ENCODE measurements at regions not wholly inside any gene's neighbourhood (a gene's known extent, or its start where the extent isn't known, plus 50 kb on each side); places are given as distances from the start of the nearest gene placed in this dataset.

- no peaks in the 10 kb centered on the region for H3K27me3 ChIP-seq
- no peak overlapping the region for H3K4me2 ChIP-seq
- H3K9me3 ChIP-seq, result no peaks in the 10 kb centered on the region
Observed at GRCh38 chr13:66212511-66212910, 1017.6 kb downstream of the PCDH9 start.

GRCh38 chr13:66210677-66211076 is 1019.5 kb downstream of the PCDH9 start:
- H3K4me2 ChIP-seq, result no peak overlapping the region
- no peak overlapping the region for H3K9ac ChIP-seq
- no peak overlapping the region for H3K4me3 ChIP-seq
- H3K27me3 ChIP-seq, result no peaks in the 10 kb centered on the region
- no peaks in the 10 kb centered on the region for H3K4me1 ChIP-seq
- no peak overlapping the region for H3K27ac ChIP-seq
- TF ChIP-seq Cebpa-rat (IDR thresholded peaks at IDR 0.05), result no peak
- no peaks in the 10 kb centered on the region for H4K20me1 ChIP-seq
- no peaks in the 10 kb centered on the region for H3K9me3 ChIP-seq
- no peaks in the 10 kb centered on the region for H3K36me3 ChIP-seq

More at GRCh38 chr13:66212511-66212910, 1017.6 kb downstream of the PCDH9 start:
- Histone ChIP-seq H3K4me1 (peaks cover 9% of the 10 kb centered on the region; the same call in 1 of the 2 replicates), H4K20me1 (no peaks in the 10 kb centered on the region), H3K27ac (no peak overlapping the region), H3K36me3 (no peaks in the 10 kb centered on the region), H3K4me3 (no peak overlapping the region), H3K9ac (no peak overlapping the region)
- TF ChIP-seq Cebpa-rat (IDR thresholded peaks at IDR 0.05), result no peak

- no peak overlapping the region for H3K4me3 ChIP-seq
- no peak for TF ChIP-seq Cebpa-rat (IDR thresholded peaks at IDR 0.05)
- H3K27me3 ChIP-seq, result no peaks in the 10 kb centered on the region
- H3K4me1 ChIP-seq, result no peaks in the 10 kb centered on the region
- no peak overlapping the region for H3K9ac ChIP-seq
- H4K20me1 ChIP-seq, result no peaks in the 10 kb centered on the region
- H3K27ac ChIP-seq, result no peak overlapping the region
- H3K36me3 ChIP-seq, result no peaks in the 10 kb centered on the region
- H3K4me2 ChIP-seq, result no peak overlapping the region
- H3K9me3 ChIP-seq, result no peaks in the 10 kb centered on the region
Observed at GRCh38 chr13:66208589-66208988, 1021.5 kb downstream of the PCDH9 start.

GRCh38 chr13:66207610-66208009 is 1022.5 kb downstream of the PCDH9 start:
- no peak overlapping the region for H3K9ac ChIP-seq
- no peaks in the 10 kb centered on the region for H3K36me3 ChIP-seq
- no peak for TF ChIP-seq Cebpa-rat (IDR thresholded peaks at IDR 0.05)
- H3K27me3 ChIP-seq, result no peaks in the 10 kb centered on the region
- no peak overlapping the region for H3K4me2 ChIP-seq
- H3K27ac ChIP-seq, result no peak overlapping the region
- no peaks in the 10 kb centered on the region for H3K9me3 ChIP-seq
- H4K20me1 ChIP-seq, result no peaks in the 10 kb centered on the region
- no peak overlapping the region for H3K4me3 ChIP-seq
- no peaks in the 10 kb centered on the region for H3K4me1 ChIP-seq

- H3K27ac ChIP-seq, result no peak overlapping the region
- H3K4me2 ChIP-seq, result no peak overlapping the region
- no peak for TF ChIP-seq Cebpa-rat (IDR thresholded peaks at IDR 0.05)
- no peaks in the 10 kb centered on the region for H3K27me3 ChIP-seq
- no peaks in the 10 kb centered on the region for H3K4me1 ChIP-seq
- H3K9ac ChIP-seq, result no peak overlapping the region
- H3K4me3 ChIP-seq, result no peak overlapping the region
- no peaks in the 10 kb centered on the region for H3K36me3 ChIP-seq
- no peaks in the 10 kb centered on the region for H3K9me3 ChIP-seq
- no peaks in the 10 kb centered on the region for H4K20me1 ChIP-seq
Observed at GRCh38 chr13:66205807-66206206, 1024.3 kb downstream of the PCDH9 start.

- Histone ChIP-seq H3K27ac (no peak overlapping the region), H3K9ac (no peak overlapping the region), H3K9me3 (no peaks in the 10 kb centered on the region), H3K27me3 (no peaks in the 10 kb centered on the region), H3K4me2 (no peak overlapping the region), H3K4me1 (no peaks in the 10 kb centered on the region), H3K36me3 (no peaks in the 10 kb centered on the region), H4K20me1 (no peaks in the 10 kb centered on the region), H3K4me3 (no peak overlapping the region)
- no peak for TF ChIP-seq Cebpa-rat (IDR thresholded peaks at IDR 0.05)
Observed at GRCh38 chr13:66200555-66200954, 1029.6 kb downstream of the PCDH9 start.

GRCh38 chr13:66195238-66195637 is 1034.9 kb downstream of the PCDH9 start:
- no peak overlapping the region for H3K4me3 ChIP-seq
- no peak overlapping the region for H3K4me2 ChIP-seq
- H3K27ac ChIP-seq, result no peak overlapping the region
- no peak overlapping the region for H3K9ac ChIP-seq
- no peaks in the 10 kb centered on the region for H3K9me3 ChIP-seq
- no peaks in the 10 kb centered on the region for H3K27me3 ChIP-seq
- no peak for TF ChIP-seq Cebpa-rat (IDR thresholded peaks at IDR 0.05)
- no peaks in the 10 kb centered on the region for H3K36me3 ChIP-seq
- H3K4me1 ChIP-seq, result no peaks in the 10 kb centered on the region
- H4K20me1 ChIP-seq, result no peaks in the 10 kb centered on the region

GRCh38 chr13:66189986-66190385 is 1040.2 kb downstream of the PCDH9 start:
- no peaks in the 10 kb centered on the region for H3K27me3 ChIP-seq

GRCh38 chr13:66180836-66181235 is 1049.3 kb downstream of the PCDH9 start:
- TF ChIP-seq Cebpa-rat (IDR thresholded peaks at IDR 0.05), result no peak
- Histone ChIP-seq H3K27me3 (no peaks in the 10 kb centered on the region), H3K9ac (no peak overlapping the region), H3K27ac (no peak overlapping the region), H3K4me2 (no peak overlapping the region), H3K36me3 (no peaks in the 10 kb centered on the region), H3K4me1 (no peaks in the 10 kb centered on the region), H3K4me3 (no peak overlapping the region), H3K9me3 (no peaks in the 10 kb centered on the region), H4K20me1 (no peaks in the 10 kb centered on the region)

More at GRCh38 chr13:66189986-66190385, 1040.2 kb downstream of the PCDH9 start:
- H3K4me2 ChIP-seq, result no peak overlapping the region
- no peaks in the 10 kb centered on the region for H3K36me3 ChIP-seq
- TF ChIP-seq Cebpa-rat (IDR thresholded peaks at IDR 0.05), result no peak
- H3K9me3 ChIP-seq, result no peaks in the 10 kb centered on the region
- H3K9ac ChIP-seq, result no peak overlapping the region
- no peak overlapping the region for H3K4me3 ChIP-seq
- no peaks in the 10 kb centered on the region for H4K20me1 ChIP-seq
- no peak overlapping the region for H3K27ac ChIP-seq
- no peaks in the 10 kb centered on the region for H3K4me1 ChIP-seq

- Histone ChIP-seq H3K4me1 (no peaks in the 10 kb centered on the region), H3K36me3 (no peaks in the 10 kb centered on the region), H3K9ac (no peak overlapping the region), H3K9me3 (no peaks in the 10 kb centered on the region), H4K20me1 (no peaks in the 10 kb centered on the region), H3K27ac (no peak overlapping the region), H3K4me2 (no peak overlapping the region), H3K4me3 (no peak overlapping the region), H3K27me3 (no peaks in the 10 kb centered on the region)
- TF ChIP-seq Cebpa-rat (IDR thresholded peaks at IDR 0.05), result no peak
Observed at GRCh38 chr13:66171920-66172319, 1058.2 kb downstream of the PCDH9 start.

- no peaks in the 10 kb centered on the region for H3K9me3 ChIP-seq
- H3K27ac ChIP-seq, result no peak overlapping the region
- H3K4me3 ChIP-seq, result no peak overlapping the region
- no peaks in the 10 kb centered on the region for H3K27me3 ChIP-seq
- H3K4me2 ChIP-seq, result no peak overlapping the region
- H3K9ac ChIP-seq, result no peak overlapping the region
- TF ChIP-seq Cebpa-rat (IDR thresholded peaks at IDR 0.05), result no peak
- no peaks in the 10 kb centered on the region for H3K4me1 ChIP-seq
- no peaks in the 10 kb centered on the region for H4K20me1 ChIP-seq
- H3K36me3 ChIP-seq, result no peaks in the 10 kb centered on the region
Observed at GRCh38 chr13:66162470-66162869, 1067.7 kb downstream of the PCDH9 start.

Data from BLaER1 (cell line).